Dedifferentiated amniotic fluid mesenchymal stem cell (primary cell): ENCODE measurements at regions not wholly inside any gene's neighbourhood (a gene's known extent, or its start where the extent isn't known, plus 50 kb on each side); places are given as distances from the start of the nearest gene placed in this dataset.
"Not testable (repeated sequence)": the region's sequence is repeated elsewhere in the genome, so short reads cannot be mapped to it uniquely, and the experiment has no call there.

Source experiments
- DNase-seq: peaks from one replicate; pipeline ENCODE4 v3.0.0-alpha.2; 2016; ENCODE audit errors: extremely low spot score

DNA sequence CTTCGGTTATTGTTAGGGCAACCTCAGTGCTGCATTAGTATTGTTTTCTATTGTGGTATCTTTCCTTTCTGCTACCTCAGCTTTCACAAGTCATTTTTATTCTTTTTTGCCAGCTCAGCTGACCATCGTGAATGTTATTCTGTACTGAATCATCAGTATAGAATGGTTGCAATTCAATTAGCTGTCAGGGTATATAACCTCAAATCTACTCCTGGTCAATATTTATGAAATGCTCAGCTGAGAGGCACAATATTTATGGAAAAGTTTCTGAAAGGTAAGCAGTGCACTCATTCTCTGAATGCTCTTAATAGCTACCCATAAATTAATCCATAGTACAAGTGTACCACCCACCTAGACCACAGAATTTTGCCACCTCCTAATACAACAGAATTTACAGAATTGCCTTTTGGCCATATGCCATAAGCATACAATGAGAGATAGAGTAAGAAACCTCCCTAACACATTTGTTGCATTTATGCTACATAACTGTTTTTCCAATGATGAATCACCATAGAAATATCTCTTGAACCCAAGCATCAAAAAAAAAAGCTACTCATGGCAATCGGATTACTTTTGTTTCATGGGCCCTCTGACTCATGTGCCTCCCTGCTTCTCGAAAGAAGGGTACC lies 732.6 kb upstream of the CHRM3 start:
- peak; percentile 36 for DNase-seq

DNA sequence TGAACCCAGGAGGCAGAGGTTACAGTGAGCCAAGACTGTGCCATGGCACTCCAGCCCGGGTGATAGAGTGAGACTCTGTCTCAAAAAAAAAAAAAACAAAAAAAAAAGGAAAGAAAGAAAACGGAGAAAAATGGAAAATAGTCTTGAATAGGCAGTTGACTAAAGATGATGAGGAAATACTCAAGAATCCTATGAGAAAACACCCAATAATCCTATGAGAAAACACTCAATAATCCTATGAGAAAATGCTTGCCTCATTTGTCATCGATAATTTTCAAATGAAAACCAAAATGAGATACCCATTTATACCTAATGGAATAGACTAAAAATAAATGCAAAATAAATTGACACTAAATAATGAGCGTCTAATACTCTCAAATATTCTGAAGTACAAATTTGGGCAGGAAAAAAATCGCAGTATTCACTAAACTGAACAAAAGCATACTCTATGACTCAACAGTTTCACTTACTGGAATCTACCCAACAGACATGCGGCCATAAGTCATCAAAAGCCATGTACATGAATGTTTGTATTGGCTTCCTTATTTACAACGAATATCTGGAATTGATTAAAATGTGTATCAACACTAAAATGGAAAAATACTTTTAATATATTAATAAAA lies 733.9 kb upstream of the CHRM3 start:
- peak; percentile 60 for DNase-seq

DNA sequence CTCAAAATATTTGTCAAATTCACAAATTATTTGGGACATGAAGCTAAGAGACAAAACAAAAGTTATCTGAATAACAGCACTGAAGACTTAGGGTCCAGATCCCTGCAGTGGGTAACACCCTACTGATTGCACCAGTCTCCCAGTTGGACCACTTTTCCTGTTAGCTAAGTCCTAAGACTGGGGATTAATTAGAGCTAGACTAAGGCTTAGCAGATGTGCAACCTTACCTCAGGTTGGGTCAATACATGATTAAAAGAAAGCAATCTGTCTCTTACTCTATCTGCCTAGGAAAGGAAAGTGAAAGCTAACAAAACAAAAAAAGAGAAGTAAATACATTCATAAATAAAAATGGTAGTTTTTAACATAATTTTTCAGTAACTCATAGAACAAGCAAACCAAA lies 737.2 kb upstream of the CHRM3 start:
- no peak for DNase-seq

DNA sequence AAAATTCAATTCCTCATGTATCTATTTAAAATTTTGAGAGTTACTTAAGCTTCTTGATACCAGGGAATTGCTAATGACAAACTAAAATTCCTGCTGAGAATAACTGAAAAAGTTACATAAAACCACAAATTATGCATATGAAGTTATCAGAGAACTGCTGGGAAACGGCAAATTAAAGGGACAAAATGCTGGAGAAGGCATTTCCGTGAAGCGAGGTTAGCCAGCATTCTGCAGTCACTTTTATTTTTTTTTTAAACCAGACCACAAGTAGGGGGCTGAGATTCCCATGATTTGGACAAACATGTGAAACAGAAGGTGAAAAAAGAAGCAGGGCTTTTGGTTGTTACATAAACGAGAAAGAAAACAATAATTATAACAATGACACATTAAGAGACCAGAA lies 737.6 kb upstream of the CHRM3 start:
- no peak for DNase-seq

DNA sequence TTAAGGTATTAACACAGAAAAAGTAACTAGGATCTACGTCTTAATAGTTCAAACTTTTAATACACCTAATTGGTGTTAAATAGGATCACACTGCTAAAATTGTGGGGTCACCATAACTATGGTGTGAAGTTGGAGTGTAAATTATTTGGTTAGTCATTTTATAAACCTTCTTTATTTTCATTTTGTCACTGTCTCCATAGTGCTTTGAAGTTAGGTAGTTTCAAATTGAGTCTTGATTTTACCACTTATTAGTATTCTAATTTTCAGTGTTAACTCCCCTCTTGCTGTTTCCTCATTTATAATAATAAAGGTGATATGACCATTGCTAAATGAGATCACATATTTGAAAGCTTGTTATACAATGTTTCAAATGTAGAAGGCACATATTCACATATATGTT lies 738.1 kb upstream of the CHRM3 start:
- no peak for DNase-seq

DNA sequence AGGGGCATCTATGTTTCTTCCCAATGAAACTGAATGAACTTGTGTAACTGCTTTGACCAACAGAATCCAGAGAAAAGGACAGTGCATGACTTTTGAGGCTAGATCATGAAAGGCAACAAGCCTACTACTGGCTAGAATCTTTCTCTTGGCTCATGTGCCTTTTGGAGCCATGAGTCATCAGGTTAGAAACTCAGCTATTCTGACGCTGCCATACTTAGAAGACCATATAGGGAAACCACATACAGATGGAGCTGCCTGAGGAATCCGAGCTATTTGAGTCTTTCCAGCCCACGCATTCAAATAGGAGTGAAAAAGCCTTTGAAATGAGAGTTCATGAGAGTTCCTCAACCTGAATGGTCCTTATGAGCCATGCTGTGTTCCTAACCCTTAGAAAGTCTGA lies 738.5 kb upstream of the CHRM3 start:
- peak; percentile 97 for DNase-seq

DNA sequence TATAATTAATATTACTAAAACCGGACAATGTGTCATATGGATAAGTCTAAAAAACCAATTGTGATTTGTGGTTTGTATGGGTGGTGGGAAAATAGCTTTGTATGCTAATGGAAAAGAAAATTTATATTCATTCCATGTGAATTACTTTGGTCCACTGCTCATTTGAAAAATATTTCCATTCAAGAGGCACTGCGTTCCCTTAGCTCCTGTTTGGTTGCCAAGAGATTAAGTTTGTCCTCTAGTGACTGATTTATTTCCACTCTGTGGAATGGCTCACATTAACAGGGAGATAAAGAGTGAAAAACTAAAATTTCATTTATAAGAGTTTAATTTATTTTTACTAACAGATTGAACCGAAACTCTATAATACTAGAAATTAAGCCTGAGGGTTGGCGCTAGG lies 744.1 kb upstream of the CHRM3 start:
- DNase-seq: peak; percentile 53

DNA sequence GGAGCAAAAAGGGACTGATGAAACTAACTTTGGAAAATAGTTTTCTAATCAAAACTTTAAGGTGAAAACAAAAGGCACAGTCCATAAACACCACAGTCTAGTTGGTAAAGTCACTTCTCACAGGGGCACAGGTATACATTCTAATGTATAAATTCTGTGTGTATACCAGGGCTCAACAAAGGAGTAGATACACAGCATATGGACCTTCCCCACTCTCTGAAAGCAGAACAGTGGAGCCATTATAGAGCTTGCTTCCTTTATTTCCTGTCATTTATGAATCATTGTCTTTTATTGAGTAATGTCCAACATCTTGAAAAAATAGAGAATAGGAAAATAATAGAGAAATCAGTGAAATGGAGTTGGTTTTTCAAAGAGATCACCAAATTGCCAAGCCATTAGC lies 746.5 kb upstream of the CHRM3 start:
- DNase-seq: no peak

DNA sequence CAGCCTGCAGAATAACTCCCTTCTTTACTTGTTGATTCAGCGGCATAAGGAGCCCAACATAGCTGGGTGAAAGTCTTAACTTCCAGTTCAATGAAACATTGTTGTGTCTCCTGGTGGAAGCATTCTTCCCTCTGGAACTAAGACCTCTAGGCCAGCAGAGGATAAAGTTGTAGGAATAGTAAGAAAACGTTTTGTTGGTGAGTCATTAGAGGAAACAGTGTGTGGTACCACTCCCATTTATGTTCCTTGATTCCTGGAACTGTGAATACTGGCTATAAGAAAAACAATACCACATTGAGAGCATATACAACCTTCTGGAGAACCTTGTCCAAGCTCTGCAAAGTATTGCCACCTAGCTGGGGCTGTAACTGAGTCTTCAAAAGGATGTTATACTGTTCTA lies 737.4 kb upstream of the ZP4 start:
- DNase-seq: no peak

DNA sequence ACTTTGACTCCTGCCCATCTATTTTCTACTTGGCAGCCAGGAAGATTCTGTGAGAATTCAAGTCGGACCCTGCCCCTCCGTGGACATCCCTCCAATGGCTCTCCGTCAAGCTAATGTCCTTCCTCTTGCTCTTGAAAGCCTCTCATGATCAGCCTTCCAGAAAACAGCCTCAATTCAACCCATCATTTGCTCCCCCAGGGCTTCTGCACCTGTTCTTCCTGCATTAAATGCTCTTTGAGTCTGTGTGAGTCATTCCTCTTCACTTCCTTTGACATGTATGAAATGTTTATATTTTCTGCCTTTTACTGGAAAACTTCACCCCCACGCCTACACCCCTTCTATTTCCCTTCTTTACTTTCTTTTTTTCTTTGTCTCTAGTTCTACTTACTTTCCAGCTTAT lies 734.1 kb upstream of the ZP4 start:
- no peak for DNase-seq

DNA sequence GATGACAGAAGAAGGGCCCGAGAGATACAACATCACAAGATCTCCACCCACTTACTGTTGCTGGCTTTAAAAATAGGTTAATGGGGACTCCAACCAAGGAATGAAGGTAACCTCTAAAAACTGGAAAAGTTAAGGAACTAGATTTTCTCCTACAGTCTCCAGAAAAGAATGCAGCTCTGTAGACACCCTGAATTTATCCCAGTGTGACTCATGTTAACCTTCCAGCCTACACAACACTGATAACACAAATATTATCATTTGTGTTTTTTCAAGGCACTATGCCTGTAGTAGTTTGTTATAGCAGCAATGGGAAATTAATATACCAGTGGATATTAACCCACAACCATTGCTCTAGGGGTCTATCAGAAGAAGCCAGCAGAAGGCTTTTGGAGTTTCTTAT lies 730.7 kb upstream of the ZP4 start:
- no peak for DNase-seq

DNA sequence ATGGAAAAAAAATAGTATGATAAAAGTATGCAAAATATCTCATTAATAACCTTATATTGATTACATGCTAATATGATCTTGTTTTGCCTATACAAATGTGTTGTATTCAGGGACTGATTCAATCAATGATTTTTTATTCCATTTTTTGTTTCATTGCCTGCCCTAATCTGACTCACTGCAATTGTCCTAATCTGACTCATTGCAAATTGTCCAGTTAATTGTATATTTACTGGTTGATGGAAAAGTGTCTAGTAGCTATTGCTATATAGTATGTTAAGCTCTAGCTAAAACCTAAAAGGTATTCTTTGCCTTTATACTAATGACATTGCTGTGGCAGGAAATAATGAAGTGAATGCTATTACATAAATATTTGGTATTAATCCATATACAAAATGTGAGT lies 728.9 kb upstream of the ZP4 start:
- no peak for DNase-seq

DNA sequence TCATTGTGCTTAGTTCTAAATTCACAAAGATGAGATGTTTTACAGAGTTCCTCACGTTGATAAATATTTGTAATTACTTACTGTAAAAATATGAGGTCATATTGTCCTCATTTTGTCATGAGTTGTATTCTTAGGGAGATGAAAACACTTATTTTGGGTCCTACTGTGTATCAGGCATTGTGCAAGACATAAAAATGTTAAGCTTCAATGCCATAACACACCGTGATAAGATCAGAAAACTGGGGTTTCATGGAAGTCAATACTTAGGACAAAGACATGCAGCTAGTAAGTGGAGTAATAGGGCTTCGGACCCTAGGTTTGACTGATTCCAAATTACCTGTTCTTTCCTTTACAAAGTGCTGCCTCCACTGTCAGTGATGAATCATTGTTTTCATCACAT lies 720.7 kb upstream of the ZP4 start:
- DNase-seq: no peak

DNA sequence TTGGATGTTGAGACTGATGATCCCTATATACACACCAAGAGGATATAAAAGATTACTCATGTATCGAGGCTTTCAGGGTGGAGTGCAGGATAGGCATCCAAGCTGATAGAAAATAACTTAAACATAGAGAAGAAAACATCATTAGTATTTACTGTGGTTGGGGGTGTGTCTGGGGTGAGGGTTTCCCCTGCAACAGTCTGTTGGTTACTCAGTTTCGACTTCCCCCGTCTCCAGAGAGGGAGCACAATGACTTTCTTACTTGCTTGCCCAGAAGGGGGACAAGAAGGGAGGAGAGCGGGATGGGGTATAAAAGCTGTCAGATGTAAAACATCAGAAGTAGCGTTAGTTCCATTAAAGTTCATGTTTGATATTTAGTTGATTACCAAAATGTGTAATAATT lies 717.4 kb upstream of the ZP4 start:
- DNase-seq: no peak

DNA sequence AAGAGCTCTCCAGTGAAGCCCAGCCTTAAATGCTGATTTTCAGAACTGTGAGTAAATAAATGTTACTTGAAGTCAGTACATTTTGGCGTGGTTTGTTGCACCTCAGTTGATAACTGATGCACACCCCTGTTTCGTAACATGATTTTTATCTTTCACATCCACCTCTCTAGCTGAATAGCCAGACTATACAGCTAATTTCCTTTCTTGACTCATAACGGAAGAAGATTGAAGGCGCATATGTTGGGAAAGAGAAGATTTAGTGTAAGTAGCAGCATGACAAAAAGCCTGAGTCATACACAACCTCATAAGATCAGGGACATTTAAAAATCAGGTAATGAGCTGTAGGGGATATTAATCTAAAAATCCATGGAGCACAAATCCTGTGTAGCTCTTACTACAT lies 716.2 kb upstream of the ZP4 start:
- no peak for DNase-seq

DNA sequence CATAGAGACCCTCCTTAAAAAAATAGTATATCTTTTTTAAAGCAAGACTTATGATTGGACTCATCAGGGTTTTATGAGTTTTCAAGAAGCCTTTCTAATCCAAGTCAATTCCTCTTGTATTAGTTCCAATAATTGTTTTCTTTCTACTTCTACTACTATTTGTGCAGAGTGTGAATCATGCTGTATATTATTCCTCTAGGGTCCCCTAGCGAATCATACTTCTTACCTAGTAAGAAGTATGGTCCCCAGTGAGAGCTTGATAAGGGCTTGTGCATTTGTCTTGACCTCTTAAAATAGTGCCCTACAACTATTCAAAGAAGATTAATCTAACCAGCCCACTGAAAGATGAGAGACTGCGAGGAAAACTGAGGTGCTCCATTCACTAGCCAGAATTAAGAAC lies 715.7 kb upstream of the ZP4 start:
- DNase-seq: no peak

DNA sequence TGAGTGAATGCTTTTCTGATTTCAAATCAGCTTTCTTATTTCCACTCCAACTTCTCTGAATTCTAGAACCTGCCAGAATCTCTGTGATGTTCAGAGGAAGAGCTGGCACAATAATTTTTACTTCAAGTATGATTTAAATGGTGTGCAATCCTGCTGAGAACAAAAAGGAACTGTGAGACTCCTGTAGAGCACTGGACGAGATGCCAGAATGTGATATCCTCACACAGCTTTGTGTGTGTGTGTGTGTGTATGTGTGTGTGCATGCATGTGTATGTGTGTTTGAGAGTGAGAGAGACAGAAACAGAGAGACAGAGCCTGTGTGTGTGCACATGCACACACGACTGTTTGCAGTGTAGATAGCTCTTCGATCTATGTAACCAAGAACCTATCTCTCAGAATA lies 713.6 kb upstream of the ZP4 start:
- DNase-seq: no peak

DNA sequence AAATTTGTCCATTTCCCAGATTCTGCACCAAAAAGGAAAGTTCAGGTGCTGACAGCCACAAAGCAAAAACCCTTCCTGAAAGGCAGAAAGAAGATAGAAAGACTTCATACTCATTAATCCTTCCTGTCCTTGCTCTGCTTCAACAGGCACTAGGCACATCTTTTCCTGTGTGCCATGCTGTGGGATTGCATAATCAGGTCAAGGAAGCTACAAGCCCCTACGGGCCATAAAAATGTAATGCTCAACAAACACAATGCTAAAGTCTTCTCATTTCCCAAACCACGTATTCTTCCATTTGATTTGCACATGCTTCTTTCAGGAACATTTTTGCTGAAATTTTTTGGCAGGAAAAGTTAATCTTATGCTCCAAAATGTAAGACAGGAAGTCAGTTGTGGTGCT lies 710.9 kb upstream of the ZP4 start:
- not testable (repeated sequence) for DNase-seq

DNA sequence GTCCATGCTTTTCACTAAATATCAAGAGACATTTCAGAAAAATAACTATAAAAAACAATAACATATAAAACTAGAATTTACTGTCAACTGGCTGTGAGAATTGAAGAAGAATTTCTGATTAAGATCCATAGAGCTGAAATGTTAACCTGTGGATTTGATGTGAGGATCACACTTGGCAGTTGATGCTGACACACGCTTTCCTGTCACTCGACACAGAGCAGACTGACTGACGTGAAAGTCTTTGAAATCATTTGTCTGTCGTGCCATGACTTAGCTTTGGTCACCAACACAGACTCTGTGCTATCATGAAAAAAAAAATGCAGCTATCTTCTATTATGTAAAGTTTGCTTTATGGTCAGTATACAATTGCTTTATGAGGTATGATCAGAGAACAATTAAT lies 706.0 kb upstream of the ZP4 start:
- no peak for DNase-seq

DNA sequence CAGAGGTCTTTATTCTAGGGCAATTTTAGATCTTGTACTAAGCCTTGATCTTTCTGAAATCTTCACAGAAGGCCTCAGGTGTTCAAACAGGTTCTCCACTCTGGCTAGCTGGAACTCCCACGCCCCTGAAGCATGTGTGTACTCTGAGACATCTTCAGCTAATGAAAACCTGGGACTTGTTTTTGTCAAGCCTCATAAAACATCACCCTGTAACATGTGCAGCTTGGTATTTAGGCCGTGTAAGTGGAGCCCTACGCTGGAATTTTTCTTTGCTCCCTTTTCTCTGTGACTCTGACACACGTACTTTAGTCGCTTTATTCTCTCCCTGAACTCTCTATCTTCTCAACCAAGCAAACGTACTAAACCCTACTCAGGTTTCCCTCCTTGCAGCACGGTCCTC lies 701.9 kb upstream of the ZP4 start:
- no peak for DNase-seq

DNA sequence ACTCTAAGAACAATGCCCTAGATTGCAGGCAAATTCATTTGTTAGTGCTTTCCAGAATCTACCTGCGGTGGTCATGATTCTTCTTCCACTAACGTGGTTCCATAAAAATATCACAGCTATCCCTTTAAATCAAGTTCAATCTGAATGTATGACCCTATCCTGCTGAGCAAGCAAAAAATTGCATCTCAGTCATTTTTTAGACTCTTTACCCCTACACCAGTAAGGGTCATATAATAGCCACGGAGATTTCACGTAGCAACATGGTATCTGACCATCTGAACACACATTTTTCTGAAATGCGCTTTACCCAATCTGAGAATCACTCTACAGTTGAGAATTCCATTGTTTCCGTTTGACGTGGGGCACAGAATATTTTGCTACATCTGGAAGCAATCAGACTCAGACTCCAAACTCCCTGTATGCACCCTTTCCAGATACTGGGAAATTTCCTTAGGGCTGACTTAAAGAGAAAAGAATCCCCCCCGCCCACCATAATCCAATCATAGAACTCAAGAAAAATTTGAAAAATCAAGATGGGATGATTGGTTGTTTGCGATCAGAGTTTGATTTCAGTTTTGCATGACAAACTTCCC lies 699.2 kb upstream of the ZP4 start:
- peak; percentile 97 for DNase-seq

DNA sequence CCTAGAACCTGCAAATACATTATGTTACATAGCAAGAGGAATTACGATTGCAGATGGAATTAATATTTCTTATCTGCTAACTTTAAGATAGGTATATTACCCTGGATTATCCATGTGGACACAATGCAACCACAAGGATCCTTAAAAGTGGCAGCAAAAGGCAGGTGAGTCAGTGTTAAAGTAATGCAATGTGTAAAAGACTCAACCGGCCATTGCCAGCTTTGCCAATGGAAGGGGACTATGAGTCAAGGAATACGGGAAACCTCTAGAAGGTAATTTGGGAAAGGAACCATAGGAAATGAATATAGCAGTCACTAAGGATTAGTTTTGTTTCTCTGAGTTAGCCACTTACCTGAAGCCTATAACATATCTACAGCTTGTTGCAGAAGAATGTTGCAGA lies 692.1 kb upstream of the ZP4 start:
- DNase-seq: no peak

DNA sequence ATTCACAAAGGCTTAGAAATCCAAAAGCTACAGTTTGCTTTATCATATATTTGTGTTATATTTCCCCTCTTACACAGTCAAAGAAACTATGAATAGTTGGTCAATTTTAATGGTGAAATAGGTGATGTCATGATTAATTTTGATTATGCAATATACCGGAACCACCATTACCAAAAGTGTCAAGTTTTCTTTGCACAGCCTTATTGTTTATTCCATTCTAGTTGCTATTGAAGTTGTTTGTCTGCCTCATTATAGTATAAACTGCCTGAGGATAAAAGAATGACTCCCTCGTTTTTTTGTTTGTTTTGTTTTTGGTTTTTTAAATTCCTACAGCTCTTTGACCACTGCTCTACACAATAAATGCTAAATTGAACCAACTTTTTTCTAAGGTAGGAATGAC lies 690.6 kb upstream of the ZP4 start:
- DNase-seq: peak; percentile 56

DNA sequence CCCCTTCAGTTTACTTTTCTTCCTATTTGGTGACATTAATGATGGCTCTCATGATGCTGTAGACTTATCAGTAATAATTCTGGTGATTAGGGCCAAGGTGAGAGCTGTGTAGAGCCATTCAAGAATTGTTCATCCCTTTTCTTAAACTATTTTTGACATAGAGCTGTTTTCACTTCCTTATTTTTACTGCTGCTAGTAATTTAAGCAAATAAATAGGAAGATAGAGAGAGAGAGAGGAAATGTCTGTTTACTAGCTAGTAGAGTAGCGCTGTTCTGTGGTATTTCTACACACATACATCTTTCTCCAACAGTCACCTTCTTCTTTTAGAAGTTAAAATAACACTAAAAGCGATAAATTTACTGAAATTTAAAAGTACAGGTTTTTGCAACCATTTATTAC lies 678.0 kb upstream of the ZP4 start:
- no peak for DNase-seq
